NCI-H69 (cell line): ENCODE measurements at regions not wholly inside any gene's neighbourhood (a gene's known extent, or its start where the extent isn't known, plus 50 kb on each side); places are given as distances from the start of the nearest gene placed in this dataset.
A peak's percentile ranks its signal among the peaks of the same experiment; 100 is the strongest.

Experiments
- DNase-seq: peaks from one replicate; lab custom pipeline; 2025; lab: John Stamatoyannopoulos, UW

DNA sequence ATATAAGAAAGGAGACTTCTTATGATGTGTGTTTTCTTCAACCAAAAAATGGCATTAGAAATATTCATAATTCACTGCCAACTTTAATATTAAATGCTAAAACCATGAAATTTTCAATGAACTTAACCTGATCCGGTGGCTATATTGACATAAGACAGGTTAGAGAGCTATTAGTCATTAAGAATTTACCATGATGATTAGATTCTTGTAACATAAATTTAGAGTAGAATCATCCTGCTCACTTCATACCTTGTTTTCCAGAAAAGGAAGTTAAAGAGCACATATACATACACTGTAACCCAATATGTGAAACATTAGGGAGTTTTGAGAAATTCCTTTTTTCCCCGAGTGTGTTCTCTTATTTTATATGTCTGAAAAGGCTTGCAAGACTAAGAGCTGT lies 430.3 kb upstream of the SEMA3A start:
- no peak for DNase-seq

DNA sequence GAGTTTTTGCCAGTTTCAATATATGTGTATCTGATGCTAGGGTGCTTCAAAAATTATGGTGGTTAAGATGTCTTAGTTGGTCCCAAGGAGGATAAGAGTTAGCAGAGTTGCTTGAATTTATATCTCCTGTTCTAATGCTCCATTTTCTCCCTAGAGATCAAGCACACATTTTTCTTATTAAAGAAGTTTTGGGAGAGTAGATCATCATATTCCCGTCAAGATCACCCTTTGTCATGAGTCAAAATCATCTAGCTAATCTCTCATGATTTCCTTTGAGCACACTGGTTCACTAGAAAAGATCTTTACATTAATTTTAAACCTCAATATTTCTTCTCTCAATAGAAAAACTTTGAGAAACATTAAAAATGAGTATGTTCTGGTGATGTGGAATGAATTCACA lies 429.9 kb upstream of the SEMA3A start:
- DNase-seq = no peak

DNA sequence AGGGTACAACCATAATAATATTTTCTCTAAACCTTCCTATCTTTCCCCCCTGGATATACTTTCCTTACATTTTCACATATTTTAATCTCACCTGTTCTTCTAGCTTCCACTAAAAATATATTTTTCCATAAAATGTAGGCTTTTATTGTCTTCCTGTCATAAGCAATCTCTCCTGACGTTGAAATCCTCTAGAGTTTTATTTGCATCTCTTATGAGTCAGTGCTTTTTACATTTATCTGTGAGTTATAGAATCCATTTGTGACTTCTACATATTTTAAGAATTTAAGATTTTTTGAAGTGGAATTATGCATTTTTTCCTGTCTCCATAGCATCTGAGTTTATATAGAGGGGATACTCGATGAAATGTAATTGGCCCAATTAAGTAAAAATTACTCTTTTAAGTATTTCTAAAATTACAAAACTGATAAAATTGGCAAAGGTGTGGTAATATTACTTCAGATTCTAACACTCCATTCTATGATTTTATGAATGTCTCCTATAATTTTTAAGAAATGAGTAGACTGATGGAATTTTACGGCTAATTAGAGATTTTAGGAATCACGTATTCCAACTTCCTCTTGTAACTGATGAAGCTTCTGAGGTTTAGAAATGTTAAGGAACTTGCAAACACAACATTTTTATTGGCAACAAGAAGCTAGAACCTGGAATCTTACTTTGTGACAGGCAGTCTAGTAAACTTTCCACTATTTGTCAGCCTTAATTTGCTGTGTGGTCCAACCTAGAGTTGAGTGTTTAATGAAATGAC lies 422.9 kb upstream of the SEMA3A start:
- no peak for DNase-seq

DNA sequence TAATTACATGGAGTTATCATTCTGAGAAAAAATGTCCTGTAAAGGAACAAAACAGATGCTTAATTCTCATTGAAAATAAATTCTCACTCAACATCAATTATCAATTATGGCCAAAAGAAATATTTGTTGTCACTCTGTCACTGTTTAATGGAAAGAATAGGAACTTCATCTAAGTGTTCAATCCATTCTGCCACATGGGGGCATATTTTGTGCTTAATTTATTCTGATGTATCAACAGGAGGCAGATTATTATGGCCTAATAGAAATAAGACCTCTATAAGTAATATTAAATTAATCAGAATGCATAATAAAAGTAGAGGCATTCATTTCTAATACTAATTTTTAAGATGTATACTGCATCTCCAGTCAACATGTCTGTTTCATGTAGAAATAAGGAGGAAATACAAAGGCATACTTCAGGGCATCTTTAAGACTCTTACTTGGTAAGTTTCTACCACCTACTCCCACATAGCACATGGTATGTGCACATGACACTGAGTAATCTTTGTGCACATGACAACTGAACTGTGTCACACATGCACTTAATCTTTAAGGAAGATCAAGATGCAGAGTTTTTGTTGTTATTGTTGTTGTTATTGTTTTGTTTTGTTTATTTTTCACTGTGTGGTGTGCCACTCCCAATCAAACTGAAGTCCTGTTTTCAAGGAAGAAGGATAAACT lies 420.4 kb upstream of the SEMA3A start:
- DNase-seq = peak; percentile 5

DNA sequence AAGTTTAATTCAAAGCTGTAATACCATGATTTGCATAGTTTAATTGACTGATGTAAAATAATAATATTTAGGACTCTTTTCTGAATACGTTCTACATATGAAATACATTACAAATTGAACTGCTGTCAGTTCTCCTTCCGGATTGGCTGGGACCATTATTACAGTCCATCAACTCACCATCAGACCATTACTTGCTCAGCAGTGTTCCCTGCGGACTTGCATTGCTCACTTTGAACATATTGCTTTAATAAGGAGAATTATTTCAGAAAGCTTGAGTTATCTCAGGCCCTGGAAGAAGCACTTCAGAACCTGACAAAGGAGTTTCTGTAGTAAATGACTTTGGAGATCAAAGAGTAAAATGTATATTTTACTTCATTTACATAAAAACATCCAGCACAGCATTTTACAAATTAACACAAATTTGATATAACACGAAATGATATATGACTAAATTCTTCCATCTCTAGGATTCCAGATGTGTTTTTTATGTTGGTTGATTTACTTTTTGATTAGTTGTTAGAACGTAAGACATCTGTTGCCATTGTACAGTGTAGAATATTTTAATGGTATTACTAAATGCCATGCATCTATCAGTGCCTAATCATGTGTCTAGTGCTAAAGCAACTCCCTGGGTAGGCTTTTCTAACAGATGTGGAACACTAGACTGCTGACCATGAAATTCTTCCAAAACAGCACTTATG lies 418.5 kb upstream of the SEMA3A start:
- DNase-seq = peak; percentile 20

DNA sequence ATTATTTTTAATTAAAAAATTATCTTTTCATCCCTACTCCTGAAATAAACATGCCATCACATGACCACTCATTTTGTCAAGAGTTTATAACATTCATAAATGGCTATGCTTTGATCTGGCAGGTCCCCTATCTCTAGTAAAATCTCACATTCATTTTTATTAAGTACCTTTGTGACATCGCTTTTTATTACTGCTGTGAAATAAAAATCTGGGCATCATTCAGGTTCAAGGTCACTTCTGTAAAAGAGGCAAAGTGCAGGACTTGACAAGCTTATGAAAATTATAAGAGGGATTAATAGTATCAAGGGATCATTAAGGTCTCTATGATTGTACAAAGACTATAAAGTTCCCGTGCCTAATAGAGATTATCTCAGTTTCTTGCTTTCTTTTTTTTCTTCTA lies 416.8 kb upstream of the SEMA3A start:
- no peak for DNase-seq

DNA sequence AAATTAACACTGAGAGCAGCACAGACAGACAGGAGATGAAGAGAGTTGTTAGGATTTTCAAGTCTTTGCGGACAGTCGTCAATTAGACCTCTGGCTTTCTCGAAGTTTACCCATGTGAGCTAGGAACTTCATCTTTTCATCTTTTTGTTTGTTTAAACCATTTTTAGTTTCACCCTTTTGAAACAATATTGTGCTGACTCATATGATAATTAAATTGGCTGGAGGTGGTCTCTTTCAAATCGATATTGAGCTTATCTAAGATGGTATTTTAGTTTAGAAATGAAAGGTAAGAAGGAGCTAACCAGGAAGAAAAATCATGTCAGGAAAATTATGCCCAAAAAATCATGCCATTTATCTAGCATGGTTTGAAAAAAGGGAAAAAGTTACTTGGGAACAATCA lies 415.8 kb upstream of the SEMA3A start:
- DNase-seq = peak; percentile 7

DNA sequence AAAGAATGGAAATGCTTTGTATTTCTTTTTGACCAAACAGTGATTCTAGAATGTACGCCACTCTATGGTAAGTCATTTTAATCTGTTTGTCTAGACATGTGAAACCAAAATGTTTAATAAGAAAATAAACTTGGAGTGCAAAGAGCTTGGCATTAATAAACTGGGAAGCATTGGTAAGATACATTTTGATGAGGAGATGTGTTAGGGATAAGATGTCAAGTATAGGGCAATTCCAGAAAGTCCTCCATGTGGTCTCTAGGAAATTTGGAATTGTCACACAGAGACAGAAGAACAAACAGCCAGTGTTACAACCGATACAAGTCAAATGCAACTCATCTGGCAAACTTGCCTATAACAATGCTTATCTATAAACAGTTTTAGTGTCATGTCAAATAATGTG lies 410.7 kb upstream of the SEMA3A start:
- no peak for DNase-seq

DNA sequence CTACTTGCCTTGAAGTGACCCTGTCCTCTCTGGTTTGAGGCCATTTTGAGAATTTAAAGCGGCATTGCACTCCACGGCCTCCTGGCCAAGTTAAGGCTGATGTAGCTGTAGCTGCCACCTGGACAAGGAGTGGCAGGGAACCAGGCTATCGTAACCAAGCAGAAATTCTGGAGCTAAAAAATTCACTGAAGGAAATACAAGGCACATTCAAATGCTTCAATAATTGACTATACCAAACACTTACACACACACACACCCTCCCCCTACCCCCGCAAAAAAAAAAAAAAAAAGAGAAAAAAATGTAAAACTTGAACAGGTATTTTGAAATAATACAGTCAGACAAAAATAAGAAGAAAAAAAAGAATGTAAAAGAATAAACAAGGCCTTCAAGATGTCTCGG lies 409.0 kb upstream of the SEMA3A start:
- DNase-seq = no peak

DNA sequence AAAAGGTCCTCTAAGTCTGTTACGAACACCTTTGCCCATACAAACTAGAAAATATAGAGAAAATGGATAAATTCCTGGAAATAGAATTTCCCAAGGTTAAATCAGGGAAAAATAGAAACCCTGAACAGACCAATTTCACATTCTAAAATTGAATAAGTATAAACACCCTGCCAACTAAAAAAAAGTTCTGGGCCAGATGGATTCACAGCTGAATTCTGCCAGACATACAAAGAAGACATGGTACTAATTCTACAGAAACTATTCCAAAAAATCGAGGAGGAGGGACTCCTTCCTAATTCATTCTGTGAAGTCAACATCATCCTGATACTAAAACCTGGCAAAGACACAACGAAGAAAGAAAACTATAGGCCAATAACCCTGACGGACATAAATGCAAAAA lies 400.4 kb upstream of the SEMA3A start:
- DNase-seq = no peak

DNA sequence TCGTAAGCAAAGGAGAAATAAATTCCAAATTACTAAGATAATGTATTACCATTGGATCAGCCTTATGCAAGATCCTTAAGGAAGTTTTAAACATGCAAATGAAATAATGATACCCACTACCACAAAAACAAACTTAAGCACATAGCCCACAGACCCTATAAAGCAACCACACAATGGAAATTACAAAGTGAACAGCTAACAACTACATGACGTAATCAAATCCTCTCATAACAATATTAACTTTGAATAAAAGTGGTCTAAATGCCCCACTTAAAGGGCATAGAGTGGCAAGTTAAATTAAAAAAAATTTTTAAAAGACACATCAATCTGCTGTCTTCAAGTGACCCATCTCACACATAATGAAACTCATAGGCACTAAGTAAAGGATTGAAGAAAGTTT lies 397.3 kb upstream of the SEMA3A start:
- DNase-seq = no peak

DNA sequence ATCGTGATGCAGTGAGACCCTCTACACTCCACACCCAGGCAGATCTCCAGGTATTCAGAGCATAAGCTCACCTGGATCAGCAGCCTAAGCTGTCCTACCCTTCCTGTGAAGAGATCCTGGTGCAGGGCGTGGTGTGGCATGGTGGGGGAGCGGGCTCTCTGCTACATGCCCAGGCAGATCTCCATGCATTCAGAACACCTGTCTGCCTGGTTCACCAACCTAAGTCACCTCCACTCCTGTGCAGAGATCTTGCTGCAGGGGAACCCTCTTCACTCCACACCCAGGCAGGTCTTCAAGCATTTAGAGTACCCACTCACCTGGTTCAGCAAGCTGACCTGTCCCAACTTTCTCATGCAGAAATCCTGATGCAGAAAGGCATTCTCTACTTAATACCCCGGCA lies 394.4 kb upstream of the SEMA3A start:
- no peak for DNase-seq

DNA sequence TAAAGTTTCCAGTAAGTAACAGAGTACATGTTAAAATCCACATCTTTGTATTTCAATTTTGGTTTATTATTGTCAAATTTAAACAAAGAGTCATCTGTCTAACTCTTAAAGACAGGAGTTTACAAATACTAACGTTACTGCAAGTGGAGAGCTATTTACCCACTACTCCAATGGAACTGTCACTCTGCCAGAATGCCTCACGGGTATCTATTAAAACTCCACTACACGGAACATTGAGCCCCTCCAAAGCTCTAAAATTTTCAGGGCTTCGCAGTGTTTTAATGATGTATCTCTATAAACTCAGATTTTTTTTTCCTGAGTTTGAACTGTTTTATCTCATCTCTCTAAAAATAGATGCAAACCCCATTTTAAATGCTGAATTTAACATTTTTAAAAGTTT lies 388.7 kb upstream of the SEMA3A start:
- DNase-seq = no peak

DNA sequence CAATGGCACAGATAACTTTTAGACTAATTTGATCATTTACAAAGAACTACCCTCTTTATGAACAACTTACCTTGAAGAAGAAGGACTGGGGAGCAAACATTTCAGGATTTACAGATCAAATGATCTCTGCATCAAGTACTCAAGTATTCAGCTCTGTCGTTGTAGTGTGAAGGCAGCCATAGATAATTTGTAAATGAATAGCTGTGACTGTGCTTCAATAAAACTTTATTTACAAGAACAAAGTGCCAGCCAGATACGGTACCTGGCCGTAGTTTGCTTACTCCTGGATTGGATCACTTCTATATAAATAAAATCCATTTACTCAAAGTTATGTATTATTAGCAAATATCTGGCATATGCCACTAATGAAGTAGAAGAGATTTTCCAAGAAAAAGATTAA lies 388.2 kb upstream of the SEMA3A start:
- DNase-seq = no peak

DNA sequence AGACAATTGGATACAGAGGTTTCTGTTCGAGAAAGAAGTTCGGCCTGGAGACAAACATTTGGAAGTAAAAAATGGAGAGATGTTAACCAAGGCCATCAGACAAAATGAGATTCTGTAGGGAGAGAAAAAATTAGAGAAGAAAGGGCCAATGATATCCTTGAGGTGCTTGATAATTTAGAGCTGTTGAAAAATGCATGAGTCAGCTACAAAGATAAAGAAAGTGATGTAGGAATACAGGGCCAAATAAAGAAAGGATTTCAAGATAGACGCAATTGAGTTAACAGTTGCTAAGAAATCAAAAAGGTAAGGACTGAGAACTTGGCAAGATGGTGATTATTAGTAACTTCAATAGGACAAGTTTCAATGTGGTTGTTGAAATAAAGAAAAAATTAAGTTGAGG lies 384.2 kb upstream of the SEMA3A start:
- DNase-seq = no peak

DNA sequence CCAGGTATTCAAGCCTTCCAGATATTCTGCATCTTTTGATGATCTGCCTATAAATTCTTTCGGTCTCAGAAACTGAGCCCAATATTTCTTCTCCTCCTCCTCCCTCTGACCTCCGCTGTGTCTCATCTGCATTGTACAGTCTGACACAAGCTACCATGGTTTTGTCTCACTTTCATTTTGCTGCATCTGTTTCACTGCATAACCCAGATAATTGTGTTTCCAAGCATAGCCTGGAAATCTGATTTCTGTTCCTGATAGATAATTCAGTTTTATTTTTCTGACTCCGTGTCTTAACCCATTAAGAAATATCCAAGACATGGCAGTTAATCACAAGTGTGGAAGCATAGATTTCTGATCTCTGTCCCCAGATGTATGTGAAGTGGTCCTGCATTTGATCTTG lies 374.2 kb upstream of the SEMA3A start:
- DNase-seq = no peak

DNA sequence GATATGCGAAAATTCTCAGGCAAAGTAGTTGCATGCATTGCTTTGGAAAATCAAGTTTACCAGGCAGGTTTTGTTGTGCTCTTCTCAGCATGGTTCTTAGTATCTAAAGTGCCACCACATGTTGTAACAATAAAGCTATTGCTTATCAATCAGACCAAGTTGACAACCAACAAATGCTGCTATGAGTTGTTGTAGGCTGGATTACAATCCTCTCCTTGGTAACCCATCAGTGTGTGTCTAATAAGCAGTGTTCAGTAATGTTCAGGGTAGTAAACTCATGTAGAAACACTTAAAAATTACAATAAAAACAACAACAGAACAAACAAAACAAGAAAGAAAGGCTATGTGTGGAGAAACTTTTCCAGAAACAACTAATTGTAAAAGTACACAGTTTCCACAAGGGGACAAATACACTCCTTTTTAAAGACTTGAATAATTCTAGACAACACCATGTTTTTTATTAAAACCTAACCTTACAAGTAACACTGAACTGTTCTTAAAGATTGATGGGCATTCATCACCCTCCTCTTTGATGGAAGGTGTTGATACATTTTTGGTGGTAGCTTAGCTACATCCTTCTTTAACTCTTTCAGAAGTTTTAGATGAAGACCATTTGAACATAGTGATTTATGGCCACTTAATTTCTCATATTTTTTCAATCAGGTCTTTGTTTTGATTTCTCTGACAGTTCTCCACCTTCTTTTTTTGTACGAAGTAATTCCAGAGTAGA lies 370.9 kb upstream of the SEMA3A start:
- no peak for DNase-seq

DNA sequence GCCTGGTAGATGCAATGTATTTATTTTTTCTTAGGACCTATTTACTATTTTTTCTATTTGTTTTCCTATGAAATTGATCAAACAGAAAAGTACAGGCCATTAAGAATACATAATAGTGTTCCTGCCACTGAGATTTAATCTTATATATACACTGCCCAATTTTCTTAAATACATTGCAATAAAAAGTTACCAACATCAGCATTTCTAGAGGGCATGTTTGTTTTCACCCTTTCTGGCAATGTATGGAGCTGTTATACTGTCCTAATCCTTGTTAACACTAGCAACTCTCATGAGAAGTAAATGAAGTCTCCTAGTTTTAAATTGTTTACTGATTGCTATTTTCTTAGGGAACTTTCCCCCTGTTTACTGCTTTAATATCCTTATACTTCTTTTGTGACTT lies 359.1 kb upstream of the SEMA3A start:
- DNase-seq = no peak

DNA sequence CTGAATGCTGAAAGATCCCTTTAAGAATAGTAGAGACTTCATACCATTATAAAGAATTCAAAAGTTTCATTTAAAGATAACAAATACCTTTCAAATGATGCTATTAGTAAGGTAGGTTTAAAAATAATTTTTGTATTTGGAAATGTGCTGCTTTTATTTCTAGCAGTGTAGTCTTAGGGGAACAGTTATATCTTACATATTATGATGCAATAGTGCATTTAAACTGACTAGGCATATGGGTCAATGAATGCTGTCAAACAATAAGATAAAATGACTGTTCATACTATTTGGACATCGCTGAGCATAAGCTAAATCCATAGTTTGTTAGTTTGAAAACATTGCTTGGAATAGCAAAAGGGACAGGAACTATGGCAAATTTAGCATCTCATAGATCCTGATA lies 354.8 kb upstream of the SEMA3A start:
- DNase-seq = no peak

DNA sequence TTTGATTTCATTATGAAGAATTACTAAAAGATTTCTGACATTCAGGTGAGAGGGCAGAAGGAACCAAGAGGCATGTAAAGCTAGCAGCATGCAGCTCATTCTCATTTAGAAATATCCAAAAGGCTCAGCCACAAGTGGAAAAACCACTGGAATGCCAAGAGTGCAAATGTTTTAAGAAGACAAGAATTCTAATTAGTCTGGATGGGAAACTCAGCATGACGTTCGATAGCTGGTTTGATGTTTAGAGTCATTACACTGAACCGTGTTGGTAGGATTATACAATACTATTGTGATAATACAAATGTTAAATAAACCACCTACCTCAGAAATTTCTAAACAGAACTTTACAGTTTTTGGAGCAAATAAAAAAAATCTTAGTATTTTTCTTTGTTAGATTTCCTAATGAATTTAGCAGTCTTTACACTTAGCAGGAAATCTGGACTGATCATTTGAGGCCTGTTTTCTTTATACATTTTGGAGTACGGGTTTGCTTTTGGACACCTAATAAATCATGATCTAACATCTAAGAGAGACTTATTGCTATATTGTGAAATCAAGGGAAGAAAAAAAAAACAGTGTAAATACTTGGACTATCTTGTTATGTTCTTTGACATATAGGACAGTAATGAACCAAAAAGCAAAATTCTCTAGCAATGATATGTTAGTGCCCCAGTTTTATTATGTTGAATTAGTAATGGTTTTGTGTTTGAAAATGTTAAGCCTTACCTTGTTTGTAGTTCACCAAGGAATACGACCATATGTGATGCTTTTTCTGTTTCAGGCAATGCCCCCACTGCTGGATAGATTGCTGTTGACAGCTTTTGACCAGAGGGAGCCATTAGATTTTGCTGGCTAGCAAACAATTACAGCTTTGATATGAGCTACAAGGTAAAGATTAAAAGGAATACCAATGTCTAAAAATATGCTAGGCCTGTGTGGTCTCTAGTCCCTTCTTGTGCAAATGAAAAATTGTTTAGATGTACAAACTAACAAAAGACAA lies 354.1 kb upstream of the SEMA3A start:
- DNase-seq = no peak

DNA sequence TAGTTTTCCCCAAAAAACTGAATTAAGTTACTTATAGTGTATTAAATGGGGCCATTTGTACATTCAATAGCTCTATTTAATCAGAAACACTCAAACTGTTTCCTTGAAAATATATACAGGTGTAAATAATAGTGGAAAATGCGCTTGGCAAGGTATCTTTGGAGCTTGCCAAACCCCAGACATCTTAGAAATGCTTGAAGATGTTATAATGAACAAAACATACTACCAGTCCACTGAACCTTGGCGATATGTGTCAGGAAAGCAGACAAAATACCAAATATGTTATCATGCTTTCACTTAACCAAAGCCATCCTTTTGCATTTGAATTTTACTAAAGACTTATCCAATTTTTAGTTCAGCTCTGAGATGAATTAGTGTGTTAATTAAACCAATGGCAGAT lies 352.7 kb upstream of the SEMA3A start:
- no peak for DNase-seq
